Activated CD8-positive, alpha-beta T cell treated with anti-CD3 and anti-CD28 coated beads for 36 hours (primary cell): ENCODE measurements at regions not wholly inside any gene's neighbourhood (a gene's known extent, or its start where the extent isn't known, plus 50 kb on each side); places are given as distances from the start of the nearest gene placed in this dataset.

ENCODE experiments used
- ATAC-seq: fragments of 200-7000 bp; cut with Tn5 transposase; one replicate; pipeline ENCODE4 v1.10.0; 2021; ENCODE audit warnings: mild to moderate bottlenecking, moderate library complexity
- CTCF ChIA-PET: fragments of 350-600 bp; sonication (Branson Sonifier 250); formaldehyde crosslinking; loops from one replicate; lab custom pipeline; 2021; ENCODE audit warnings: antibody characterized with exemption; lab: Charles Lee
- POLR2A ChIA-PET: fragments of 350-600 bp; sonication (Branson Sonifier 250); formaldehyde crosslinking; loops from one replicate; lab custom pipeline; 2021; ENCODE audit warnings: antibody characterized with exemption; lab: Charles Lee
- DNase-seq: peaks from one replicate; pipeline ENCODE4 v3.0.0-alpha.2; 2020
- H3K27ac Mint-ChIP-seq: one replicate; pipeline ENCODE4 v1.8.0; 2021; ENCODE audit warnings: mild to moderate bottlenecking, mixed read lengths
- H3K27me3 Mint-ChIP-seq: one replicate; pipeline ENCODE4 v1.8.0; 2021; ENCODE audit warnings: mixed read lengths
- H3K36me3 Mint-ChIP-seq: one replicate; pipeline ENCODE4 v1.8.0; 2021; ENCODE audit warnings: low read depth, mixed read lengths
- H3K4me1 Mint-ChIP-seq: one replicate; pipeline ENCODE4 v1.8.0; 2021; ENCODE audit warnings: low read depth, mixed read lengths
- H3K4me3 Mint-ChIP-seq: one replicate; pipeline ENCODE4 v1.8.0; 2021; ENCODE audit warnings: mild to moderate bottlenecking, moderate library complexity, mixed read lengths
- H3K9me3 Mint-ChIP-seq: one replicate; pipeline ENCODE4 v1.8.0; 2021; ENCODE audit warnings: mixed read lengths
- CTCF ChIP-seq: fragments of 200-600 bp; IDR thresholded peaks from one replicate; pipeline ENCODE4 v1.8.0; 2022; ENCODE audit warnings: antibody characterized with exemption, mild to moderate bottlenecking
- intact Hi-C: fragments of 100-400 bp; cut with micrococcal nuclease; formaldehyde crosslinking; loops from one replicate; pipeline ENCODE4 v1.10.0; 2022

- POLR2A ChIA-PET = no interaction called here
Observed at GRCh38 chr6:140463312-140463710, 1088.9 kb upstream of the CITED2 start.

GRCh38 chr6:140462453-140463311 is 1088.2 kb upstream of the CITED2 start:
- DNase-seq (no peak), ATAC-seq (no peak)
- intact Hi-C loops = no loop called here
- Mint-ChIP-seq H3K4me3 (no peak overlapping the region), H3K9me3 (peaks cover 7% of the 10 kb centered on the region), H3K36me3 (no peaks in the 10 kb centered on the region), H3K4me1 (no peaks in the 10 kb centered on the region), H3K27ac (no peak overlapping the region), H3K27me3 (peaks cover 12% of the 10 kb centered on the region)
- CTCF ChIA-PET = no interaction called here
- no peak for TF ChIP-seq CTCF
- POLR2A ChIA-PET = no interaction called here

More at GRCh38 chr6:140463312-140463710, 1088.9 kb upstream of the CITED2 start:
- DNase-seq (no peak), ATAC-seq (no peak)
- H3K27ac Mint-ChIP-seq = no peak overlapping the region
- no peaks in the 10 kb centered on the region for H3K36me3 Mint-ChIP-seq
- H3K9me3 Mint-ChIP-seq = peaks cover 7% of the 10 kb centered on the region
- peaks cover 12% of the 10 kb centered on the region for H3K27me3 Mint-ChIP-seq
- CTCF ChIA-PET = no interaction called here
- no peak overlapping the region for H3K4me3 Mint-ChIP-seq
- intact Hi-C loops = no loop called here
- no peaks in the 10 kb centered on the region for H3K4me1 Mint-ChIP-seq
- no peak for TF ChIP-seq CTCF

GRCh38 chr6:140462076-140462452 is 1087.6 kb upstream of the CITED2 start:
- POLR2A ChIA-PET = no interaction called here
- CTCF ChIA-PET = no interaction called here
- DNase-seq (no peak), ATAC-seq (no peak)
- intact Hi-C loops = no loop called here
- no peak for TF ChIP-seq CTCF
- Mint-ChIP-seq H3K4me3 (no peak overlapping the region), H3K27ac (no peak overlapping the region), H3K9me3 (peaks cover 5% of the 10 kb centered on the region), H3K36me3 (no peaks in the 10 kb centered on the region), H3K27me3 (peaks cover 12% of the 10 kb centered on the region), H3K4me1 (no peaks in the 10 kb centered on the region)

GRCh38 chr6:140460267-140460666 is 1085.8 kb upstream of the CITED2 start:
- no peak for TF ChIP-seq CTCF
- Mint-ChIP-seq H3K36me3 (no peaks in the 10 kb centered on the region), H3K4me3 (no peak overlapping the region), H3K9me3 (no peaks in the 10 kb centered on the region), H3K4me1 (no peaks in the 10 kb centered on the region), H3K27me3 (peaks cover 15% of the 10 kb centered on the region), H3K27ac (no peak overlapping the region)
- POLR2A ChIA-PET = no interaction called here
- DNase-seq = no peak
- no peak for ATAC-seq
- CTCF ChIA-PET = no interaction called here
- intact Hi-C loops = no loop called here

GRCh38 chr6:140459209-140459608 is 1084.8 kb upstream of the CITED2 start:
- ChIA-PET CTCF (no interaction called here), POLR2A (no interaction called here)
- Mint-ChIP-seq H3K4me1 (no peaks in the 10 kb centered on the region), H3K36me3 (no peaks in the 10 kb centered on the region), H3K9me3 (no peaks in the 10 kb centered on the region), H3K27ac (no peak overlapping the region), H3K27me3 (peaks cover 15% of the 10 kb centered on the region), H3K4me3 (no peak overlapping the region)
- no peak for ATAC-seq
- no peak for DNase-seq
- no peak for TF ChIP-seq CTCF
- intact Hi-C loops = no loop called here
